H1 (cell line): ENCODE measurements at regions not wholly inside any gene's neighbourhood (a gene's known extent, or its start where the extent isn't known, plus 50 kb on each side); places are given as distances from the start of the nearest gene placed in this dataset.

ENCODE experiments used
- CTCF ChIA-PET: fragments of 300-600 bp; sonication (Branson Sonifier 250); formaldehyde crosslinking; loops from one replicate; lab custom pipeline; 2021; ENCODE audit not compliant: partially characterized antibody; lab: Charles Lee
- POLR2A ChIA-PET: fragments of 300-600 bp; sonication (Branson Sonifier 250); formaldehyde crosslinking; loops from one replicate; lab custom pipeline; 2021; ENCODE audit warnings: inconsistent platforms; ENCODE audit not compliant: partially characterized antibody; lab: Charles Lee
- DNase-seq, 2 experiments: peaks; one replicate each; pipeline versions ENCODE4 v3.0.0 to v3.0.0-alpha.2; 2010 to 2022; ENCODE audit warnings: low spot score in 2 of 2, low read depth in 1 of 2, mixed read lengths in 1 of 2
- FAIRE-seq: peaks from 2 replicates; lab custom pipeline; 2011; peaks lifted over from hg19 to GRCh38; lab: Jason Lieb, UNC
- H2AFZ ChIP-seq: 2 replicates; pipeline ENCODE4 v1.8.1; 2012; ENCODE audit warnings: low read length, inconsistent platforms
- H2AK5ac ChIP-seq: 2 replicates; pipeline ENCODE4 v1.6.1; 2013; ENCODE audit warnings: low read depth, low read length
- H2BK120ac ChIP-seq: replicated peaks from 2 replicates; pipeline ENCODE3; 2013; ENCODE audit warnings: low read depth, low read length, inconsistent platforms
- H2BK12ac ChIP-seq: 2 replicates; pipeline ENCODE4 v1.6.1; 2013; ENCODE audit warnings: low read depth, low read length
- H2BK15ac ChIP-seq: 2 replicates; pipeline ENCODE4 v1.6.1; 2013; ENCODE audit warnings: low read length
- H2BK20ac ChIP-seq: 2 replicates; pipeline ENCODE4 v1.6.1; 2013; ENCODE audit warnings: low read length
- H2BK5ac ChIP-seq: 2 replicates; pipeline ENCODE4 v1.6.1; 2013; ENCODE audit warnings: low read depth, low read length
- H3K14ac ChIP-seq: 2 replicates; pipeline ENCODE4 v1.6.1; 2013; ENCODE audit warnings: inconsistent platforms; ENCODE audit not compliant: insufficient read length
- H3K18ac ChIP-seq: 2 replicates; pipeline ENCODE4 v1.6.1; 2013; ENCODE audit warnings: low read length; ENCODE audit errors: extremely low read depth
- H3K23ac ChIP-seq: 2 replicates; pipeline ENCODE4 v1.6.1; 2013; ENCODE audit warnings: inconsistent platforms; ENCODE audit not compliant: insufficient read length
- H3K23me2 ChIP-seq: 2 replicates; pipeline ENCODE4 v1.6.1; 2013; ENCODE audit warnings: low read depth, low read length
- H3K27ac ChIP-seq: 2 replicates; pipeline ENCODE4 v1.6.1; 2011; ENCODE audit warnings: low read depth, low read length, inconsistent platforms
- H3K27me3 ChIP-seq, 4 experiments: replicated peaks in 1 of 4; 1 replicate in 1 of 4; 2 replicates in 3 of 4; pipeline versions ENCODE4 v1.6.1 to v1.8.1; 2011 to 2013; ENCODE audit warnings: low read length in 3 of 4, mild to moderate bottlenecking in 3 of 4, inconsistent platforms in 2 of 4, mixed read lengths in 2 of 4, moderate library complexity in 1 of 4; ENCODE audit not compliant: control insufficient read depth in 3 of 4, insufficient read depth in 3 of 4; ENCODE audit errors: extremely low read depth in 1 of 4
- H3K36me3 ChIP-seq, 4 experiments: 2 replicates each; pipeline versions ENCODE4 v1.6.1 to v1.8.1; 2011 to 2013; ENCODE audit warnings: mild to moderate bottlenecking in 4 of 4, low read length in 3 of 4, moderate library complexity in 2 of 4, control low read depth in 1 of 4, inconsistent platforms in 1 of 4; ENCODE audit not compliant: insufficient read depth in 4 of 4, control insufficient read depth in 2 of 4
- H3K4ac ChIP-seq: replicated peaks from 2 replicates; pipeline ENCODE3; 2013; ENCODE audit warnings: low read length, low read depth, mixed read lengths, inconsistent platforms; ENCODE audit not compliant: insufficient read length
- H3K4me1 ChIP-seq, 4 experiments: replicated peaks in 1 of 4; 1 replicate in 1 of 4; 2 replicates in 3 of 4; pipeline versions ENCODE4 v1.6.1 to v1.8.1; 2011 to 2013; ENCODE audit warnings: low read length in 3 of 4, inconsistent platforms in 2 of 4, mixed read lengths in 1 of 4; ENCODE audit not compliant: insufficient read depth in 4 of 4, control insufficient read depth in 3 of 4
- H3K4me2 ChIP-seq, 2 experiments: 2 replicates each; pipeline versions ENCODE4 v1.6.1 to v1.8.1; 2011 to 2013; ENCODE audit warnings: low read depth in 2 of 2, low read length in 2 of 2, control low read depth in 1 of 2, inconsistent platforms in 1 of 2, mild to moderate bottlenecking in 1 of 2; ENCODE audit not compliant: insufficient read depth in 1 of 2
- H3K4me3 ChIP-seq, 4 experiments: fragments of 200-600, 300-600 bp in 1 of 4; sonication (generic), shearing (Covaris generic), sonication (Bioruptor Twin) in 1 of 4; 2 replicates each; pipeline versions ENCODE4 v1.5.1 to v1.8.1; 2011 to 2016; ENCODE audit warnings: low read length in 4 of 4, low read depth in 3 of 4, control low read depth in 2 of 4, inconsistent platforms in 2 of 4, mild to moderate bottlenecking in 2 of 4, mixed read lengths in 1 of 4, moderate library complexity in 1 of 4; ENCODE audit not compliant: insufficient read depth in 2 of 4; ENCODE audit errors: extremely low read depth in 1 of 4
- H3K56ac ChIP-seq: replicated peaks from 2 replicates; pipeline ENCODE3; 2013; ENCODE audit warnings: low read depth, mild to moderate bottlenecking, mixed read lengths, low read length, inconsistent platforms; ENCODE audit not compliant: insufficient read length
- H3K79me1 ChIP-seq: 2 replicates; pipeline ENCODE4 v1.6.1; 2013; ENCODE audit warnings: low read depth, low read length, control low read depth
- H3K79me2 ChIP-seq, 2 experiments: 2 replicates each; pipeline versions ENCODE4 v1.6.1 to v1.8.1; 2012 to 2013; ENCODE audit warnings: low read length in 2 of 2, mild to moderate bottlenecking in 2 of 2, inconsistent platforms in 1 of 2; ENCODE audit not compliant: insufficient read depth in 2 of 2, control insufficient read depth in 1 of 2
- H3K9ac ChIP-seq, 4 experiments: replicated peaks in 1 of 4; 1 replicate in 1 of 4; 2 replicates in 3 of 4; pipeline versions ENCODE4 v1.6.1 to v1.8.1; 2011 to 2013; ENCODE audit warnings: low read depth in 3 of 4, low read length in 3 of 4, control low read depth in 2 of 4, mild to moderate bottlenecking in 2 of 4, moderate library complexity in 2 of 4, inconsistent platforms in 1 of 4; ENCODE audit errors: extremely low read depth in 1 of 4
- H3K9me3 ChIP-seq, 2 experiments: 2 replicates each; pipeline versions ENCODE4 v1.6.1 to v1.8.1; 2012 to 2013; ENCODE audit warnings: mild to moderate bottlenecking in 2 of 2, moderate library complexity in 2 of 2, control low read depth in 1 of 2, inconsistent platforms in 1 of 2, low read depth in 1 of 2, low read length in 1 of 2, mixed read lengths in 1 of 2; ENCODE audit not compliant: insufficient read depth in 2 of 2
- H4K20me1 ChIP-seq, 2 experiments: replicated peaks in 1 of 2; 2 replicates each; pipeline versions ENCODE3 to v1.8.1; 2011 to 2013; ENCODE audit warnings: inconsistent platforms in 2 of 2, low read length in 2 of 2, mild to moderate bottlenecking in 1 of 2; ENCODE audit not compliant: insufficient read depth in 2 of 2, control insufficient read depth in 1 of 2
- H4K5ac ChIP-seq: 2 replicates; pipeline ENCODE4 v1.6.1; 2013; ENCODE audit warnings: low read length, low read depth, mixed read lengths, inconsistent platforms; ENCODE audit not compliant: insufficient read length
- H4K8ac ChIP-seq: 2 replicates; pipeline ENCODE4 v1.8.0; 2013; ENCODE audit warnings: mild to moderate bottlenecking, moderate library complexity, low read length, inconsistent platforms; ENCODE audit not compliant: insufficient read depth; ENCODE audit errors: extremely low read depth
- H4K91ac ChIP-seq: replicated peaks from 2 replicates; pipeline ENCODE3; 2013; ENCODE audit warnings: low read length, mixed read lengths, inconsistent platforms; ENCODE audit not compliant: insufficient read length
- ATF3 ChIP-seq: IDR thresholded peaks from 2 replicates; pipeline ENCODE4 v1.6.1; 2011; ENCODE audit warnings: low read depth, mild to moderate bottlenecking, low read length; ENCODE audit not compliant: insufficient read depth
- BACH1 ChIP-seq: IDR thresholded peaks from 2 replicates; pipeline ENCODE4 v1.6.1; 2012; ENCODE audit warnings: low read length, improper control_type of control experiment
- BRCA1 ChIP-seq: IDR thresholded peaks from 2 replicates; pipeline ENCODE4 v1.6.1; 2012; ENCODE audit warnings: low read depth, low read length, improper control_type of control experiment
- CEBPB ChIP-seq: IDR thresholded peaks from 2 replicates; pipeline ENCODE4 v1.6.1; 2012; ENCODE audit warnings: low read depth, low read length
- EP300 ChIP-seq, 2 experiments: IDR thresholded peaks; 1 replicate in 1 of 2; 2 replicates in 1 of 2; pipeline ENCODE4 v1.6.1; 2011 to 2012; ENCODE audit warnings: low read depth in 2 of 2, low read length in 2 of 2, mild to moderate bottlenecking in 2 of 2, borderline replicate concordance in 1 of 2, inconsistent platforms in 1 of 2, moderate library complexity in 1 of 2
- HDAC6 ChIP-seq: IDR thresholded peaks from one replicate; pipeline ENCODE4 v1.7.1; 2012; ENCODE audit warnings: low read depth, mild to moderate bottlenecking, inconsistent platforms, low read length, moderate library complexity
- JUND ChIP-seq: IDR thresholded peaks from 2 replicates; pipeline ENCODE4 v1.6.1; 2011; ENCODE audit warnings: mild to moderate bottlenecking, improper control_type of control experiment, low read length
- POLR2AphosphoS5 ChIP-seq: IDR thresholded peaks from 2 replicates; pipeline ENCODE4 v1.6.1; 2011; ENCODE audit warnings: low read depth, low read length
- RFX5 ChIP-seq: IDR thresholded peaks from 2 replicates; pipeline ENCODE4 v1.6.1; 2011; ENCODE audit warnings: low read depth, low read length, improper control_type of control experiment, borderline replicate concordance
- RNF2 ChIP-seq: fragments of 200-900, 300-1000 bp; sonication (generic); IDR thresholded peaks from 2 replicates; pipeline ENCODE4 v1.7.1; 2016; ENCODE audit warnings: borderline replicate concordance, low read depth, mild to moderate bottlenecking, antibody characterized with exemption, low read length; ENCODE audit not compliant: poor library complexity, severe bottlenecking; ENCODE audit errors: missing control alignments
- SP2 ChIP-seq: IDR thresholded peaks from 2 replicates; pipeline ENCODE4 v1.6.1; 2012; ENCODE audit warnings: mild to moderate bottlenecking, low read length, inconsistent platforms
- TAF7 ChIP-seq: optimal IDR thresholded peaks from 2 replicates; pipeline ENCODE3; 2011; ENCODE audit warnings: low read depth, mild to moderate bottlenecking, inconsistent platforms, low read length, moderate library complexity, borderline replicate concordance
- WGBS, 2 experiments: shearing (Covaris generic) in 1 of 2; methylation state at CpG; one replicate each; pipeline versions ENCODE4 v1.1.6 to v1.1.7; 2013 to 2015; ENCODE audit warnings: low lambda C conversion rate in 2 of 2, mixed read lengths in 2 of 2, inconsistent platforms in 1 of 2, low coverage in 1 of 2, missing lambda C conversion rate in 1 of 2; ENCODE audit not compliant: insufficient replicate concordance in 2 of 2, insufficient coverage in 1 of 2, insufficient read length in 1 of 2; ENCODE audit errors: extremely low coverage in 1 of 2, missing lambda C conversion rate in 1 of 2; 5-methylcytosine and 5-hydroxymethylcytosine counted together
- TF ChIP-seq, protein P1 (sequence below): IDR thresholded peaks from 2 replicates; pipeline ENCODE4 v1.6.1; 2011; ENCODE audit warnings: low read length, improper control_type of control experiment

DNA sequence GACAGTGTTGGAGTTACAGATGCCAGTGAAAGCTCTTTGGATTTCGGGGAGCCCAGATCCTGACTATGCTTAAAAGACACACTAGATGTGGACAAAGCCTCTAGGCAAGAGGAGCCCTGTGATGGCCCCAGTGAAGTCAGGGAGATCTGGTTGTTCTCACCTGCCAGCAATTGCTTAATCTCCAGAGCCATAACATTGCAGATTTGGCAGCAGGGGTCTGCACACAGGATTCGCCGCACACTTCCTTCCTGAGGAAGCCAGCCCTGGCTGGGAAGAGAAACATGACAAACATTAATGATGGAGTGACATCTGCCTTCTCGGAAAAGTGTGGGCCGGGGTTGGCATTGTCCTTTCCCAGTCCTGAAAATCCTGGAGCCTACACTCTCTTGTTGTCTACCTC, 65.2 kb upstream of the PHF24 start:
- no peaks in the 10 kb centered on the region; a peak in 1 of 7 replicates for H3K27me3 ChIP-seq
- WGBS, 2 experiments = 75% methylated on average over 5 of the region's 5 CpGs; no CpG with 5 or more reads in 1 of the 2 experiments
- no peak for TF ChIP-seq ATF3
- TF ChIP-seq CEBPB = no peak
- no peak for TF ChIP-seq RFX5
- no peak for TF ChIP-seq JUND
- no peak for TF ChIP-seq RNF2
- no peak for TF ChIP-seq EP300 (IDR thresholded peaks at IDR 0.05; ENCODE audit: borderline replicate concordance in 1 of 2, low read depth in 2 of 2, low read length in 2 of 2)
- TF ChIP-seq POLR2AphosphoS5 = no peak
- TF ChIP-seq HDAC6 = no peak
- no peak for TF ChIP-seq TAF7
- no peak for TF ChIP-seq BRCA1
- TF ChIP-seq BACH1 = no peak
- TF ChIP-seq, protein P1, sequence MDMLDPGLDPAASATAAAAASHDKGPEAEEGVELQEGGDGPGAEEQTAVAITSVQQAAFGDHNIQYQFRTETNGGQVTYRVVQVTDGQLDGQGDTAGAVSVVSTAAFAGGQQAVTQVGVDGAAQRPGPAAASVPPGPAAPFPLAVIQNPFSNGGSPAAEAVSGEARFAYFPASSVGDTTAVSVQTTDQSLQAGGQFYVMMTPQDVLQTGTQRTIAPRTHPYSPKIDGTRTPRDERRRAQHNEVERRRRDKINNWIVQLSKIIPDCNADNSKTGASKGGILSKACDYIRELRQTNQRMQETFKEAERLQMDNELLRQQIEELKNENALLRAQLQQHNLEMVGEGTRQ = no peak
- no peak for TF ChIP-seq SP2

More for the DNA sequence above, 65.2 kb upstream of the PHF24 start:
- Histone ChIP-seq H2BK20ac (no peak overlapping the region), H4K20me1 (no peaks in the 10 kb centered on the region), H3K79me1 (no peaks in the 10 kb centered on the region), H3K56ac (no peak overlapping the region), H2AK5ac (no peak overlapping the region), H3K23ac (no peak overlapping the region), H2BK120ac (no peak overlapping the region), H2BK15ac (no peak overlapping the region), H3K4me2 (no peak overlapping the region), H4K91ac (no peak overlapping the region), H4K5ac (no peak overlapping the region), H3K23me2 (no peaks in the 10 kb centered on the region), H3K18ac (no peak overlapping the region), H3K79me2 (no peaks in the 10 kb centered on the region), H2BK12ac (no peak overlapping the region), H3K36me3 (no peaks in the 10 kb centered on the region), H3K9me3 (no peaks in the 10 kb centered on the region), H3K27ac (no peak overlapping the region), H3K14ac (no peak overlapping the region), H3K4ac (no peak overlapping the region), H3K4me3 (no peak overlapping the region), H2BK5ac (no peak overlapping the region), H3K9ac (no peak overlapping the region), H4K8ac (no peak overlapping the region), H2AFZ (no peak overlapping the region), H3K4me1 (no peaks in the 10 kb centered on the region)
- DNase-seq (no peak), FAIRE-seq (no peak)
- POLR2A ChIA-PET = no interaction called here
- CTCF ChIA-PET = interaction anchor here (1.1 to 9.4 kb wide), 8 partner anchors 10 to 191 kb away, joined by 3 to 148 read pairs (median 10); partner anchors contain the start of gene DNAJB5
